Keratinocyte (primary cell): ENCODE measurements at regions not wholly inside any gene's neighbourhood (a gene's known extent, or its start where the extent isn't known, plus 50 kb on each side); places are given as distances from the start of the nearest gene placed in this dataset.

Experiments
- DNase-seq: peaks from one replicate; pipeline ENCODE4 v3.0.0-alpha.2; 2011; ENCODE audit warnings: low read depth, missing footprints, low spot score
- FAIRE-seq: peaks from 2 replicates; lab custom pipeline; 2011; peaks lifted over from hg19 to GRCh38; lab: Jason Lieb, UNC
- H2AFZ ChIP-seq: 2 replicates; pipeline ENCODE4 v1.6.0; 2012; ENCODE audit warnings: low read length, control low read depth, inconsistent platforms; ENCODE audit not compliant: control insufficient read depth
- H3K27ac ChIP-seq: 2 replicates; pipeline ENCODE4 v1.5.1; 2011; ENCODE audit warnings: low read length; ENCODE audit not compliant: control insufficient read depth, insufficient read depth
- H3K27me3 ChIP-seq: 3 replicates; pipeline ENCODE4 v1.6.0; 2011; ENCODE audit warnings: low read length; ENCODE audit not compliant: control insufficient read depth, insufficient read depth; ENCODE audit errors: extremely low read depth
- H3K36me3 ChIP-seq, 2 experiments: 2 replicates in 1 of 2; 3 replicates in 1 of 2; pipeline ENCODE4 v1.5.1; 2011; ENCODE audit warnings: low read length in 2 of 2, mild to moderate bottlenecking in 1 of 2; ENCODE audit not compliant: control insufficient read depth in 2 of 2, insufficient read depth in 2 of 2; ENCODE audit errors: extremely low read depth in 1 of 2
- H3K4me1 ChIP-seq: 3 replicates; pipeline ENCODE4 v1.5.1; 2011; ENCODE audit warnings: low read length; ENCODE audit not compliant: control insufficient read depth, insufficient read depth; ENCODE audit errors: extremely low read depth
- H3K4me2 ChIP-seq: 3 replicates; pipeline ENCODE4 v1.6.0; 2011; ENCODE audit warnings: low read depth, low read length; ENCODE audit not compliant: control insufficient read depth, insufficient read depth; ENCODE audit errors: extremely low read depth
- H3K4me3 ChIP-seq, 3 experiments: fragments of 200-600 bp in 1 of 3; sonication (generic) in 1 of 3; 2 replicates in 2 of 3; 3 replicates in 1 of 3; pipeline ENCODE4 v1.5.1; 2011 to 2016; ENCODE audit warnings: low read length in 3 of 3, mild to moderate bottlenecking in 3 of 3, control low read depth in 2 of 3, inconsistent platforms in 1 of 3, low read depth in 1 of 3, mixed read lengths in 1 of 3, mixed run types in 1 of 3, moderate library complexity in 1 of 3; ENCODE audit not compliant: control insufficient read depth in 2 of 3, insufficient read depth in 2 of 3; ENCODE audit errors: extremely low read depth in 1 of 3
- H3K79me2 ChIP-seq: 2 replicates; pipeline ENCODE4 v1.6.0; 2012; ENCODE audit warnings: low read length; ENCODE audit not compliant: control insufficient read depth, insufficient read depth
- H3K9ac ChIP-seq: 3 replicates; pipeline ENCODE4 v1.6.0; 2011; ENCODE audit warnings: low read length; ENCODE audit not compliant: control insufficient read depth, insufficient read depth; ENCODE audit errors: extremely low read depth
- H3K9me1 ChIP-seq: 3 replicates; pipeline ENCODE4 v1.6.0; 2011; ENCODE audit warnings: low read length; ENCODE audit not compliant: control insufficient read depth, insufficient read depth; ENCODE audit errors: extremely low read depth
- H3K9me3 ChIP-seq: 2 replicates; pipeline ENCODE4 v1.5.1; 2012; ENCODE audit warnings: low read depth, low read length; ENCODE audit not compliant: control insufficient read depth
- H4K20me1 ChIP-seq: 3 replicates; pipeline ENCODE4 v1.6.0; 2011; ENCODE audit warnings: low read length; ENCODE audit not compliant: control insufficient read depth, insufficient read depth; ENCODE audit errors: extremely low read depth
- CTCF ChIP-seq, 3 experiments: IDR thresholded peaks in 1 of 3; conservative IDR thresholded peaks in 1 of 3; optimal IDR thresholded peaks in 1 of 3; 2 replicates in 2 of 3; 3 replicates in 1 of 3; pipeline versions ENCODE3 to v1.5.1; 2011; ENCODE audit warnings: low read length in 3 of 3, mild to moderate bottlenecking in 3 of 3, moderate library complexity in 2 of 3, control low read depth in 1 of 3, inconsistent platforms in 1 of 3; ENCODE audit not compliant: insufficient read depth in 2 of 3; ENCODE audit errors: extremely low read depth in 1 of 3
- EZH2 ChIP-seq: IDR thresholded peaks from one replicate; pipeline ENCODE4 v1.6.1; 2012; ENCODE audit warnings: inconsistent platforms, mild to moderate bottlenecking, low read length, moderate library complexity
- dilution Hi-C: fragments of 300-500 bp; cut with MboI; formaldehyde crosslinking; loops from one replicate; pipeline ENCODE4 v1.7.0; 2020; ENCODE audit warnings: low sequenced_read_pairs; ENCODE audit not compliant: extremely low pct_ligation_motif_present

- Histone ChIP-seq H4K20me1 (no peaks in the 10 kb centered on the region), H2AFZ (no peak overlapping the region), H3K4me1 (peaks cover 8% of the 10 kb centered on the region), H3K27me3 (no peaks in the 10 kb centered on the region), H3K9me1 (no peaks in the 10 kb centered on the region), H3K9me3 (no peaks in the 10 kb centered on the region), H3K36me3 (no peaks in the 10 kb centered on the region), H3K4me2 (no peak overlapping the region), H3K9ac (no peak overlapping the region), H3K4me3 (no peak overlapping the region), H3K79me2 (no peaks in the 10 kb centered on the region), H3K27ac (no peak overlapping the region)
- FAIRE-seq (no peak), DNase-seq (no peak)
- TF ChIP-seq CTCF (optimal IDR thresholded peaks at IDR 0.05 in 1 of 3, IDR thresholded peaks at IDR 0.05 in 1 of 3, conservative IDR thresholded peaks at IDR 0.05 in 1 of 3; ENCODE audit: extremely low read depth in 1 of 3, insufficient read depth in 2 of 3, low read length in 3 of 3) (no peak), EZH2 (no peak)
- dilution Hi-C loops: loop anchor here (25.0 kb wide), 1 partner anchor 95 kb away; the partner anchor contains the start of gene SPPL2A
These were observed 50.7 kb upstream of the AP4E1 start for GRCh38 chr15:50857763-50858162.

GRCh38 chr15:50854601-50855490 lies 53.6 kb upstream of the AP4E1 start:
- dilution Hi-C loops: loop anchor here (25.0 kb wide), 1 partner anchor 93 kb away; the partner anchor contains the start of gene SPPL2A
- H3K9ac ChIP-seq: no peak overlapping the region
- H3K9me3 ChIP-seq: no peaks in the 10 kb centered on the region
- H2AFZ ChIP-seq: no peak overlapping the region
- peak overlapping the region; percentile 8 for H3K4me2 ChIP-seq
- DNase-seq (peak; percentile 33), FAIRE-seq (peak; percentile 83)
- H3K27me3 ChIP-seq: no peaks in the 10 kb centered on the region
- H3K27ac ChIP-seq: no peak overlapping the region
- TF ChIP-seq CTCF (optimal IDR thresholded peaks at IDR 0.05 in 1 of 3, IDR thresholded peaks at IDR 0.05 in 1 of 3, conservative IDR thresholded peaks at IDR 0.05 in 1 of 3; ENCODE audit: extremely low read depth in 1 of 3, insufficient read depth in 2 of 3, low read length in 3 of 3) (no peak), EZH2 (no peak)
- no peaks in the 10 kb centered on the region for H3K9me1 ChIP-seq
- H4K20me1 ChIP-seq: no peaks in the 10 kb centered on the region
- H3K36me3 ChIP-seq: no peaks in the 10 kb centered on the region
- H3K79me2 ChIP-seq: no peaks in the 10 kb centered on the region
- peaks cover 8% of the 10 kb centered on the region for H3K4me1 ChIP-seq
- H3K4me3 ChIP-seq: no peak overlapping the region
